HEK293 (cell line): ENCODE measurements at regions not wholly inside any gene's neighbourhood (a gene's known extent, or its start where the extent isn't known, plus 50 kb on each side); places are given as distances from the start of the nearest gene placed in this dataset.

Source experiments
- CTCF ChIA-PET: fragments of 350-600 bp; formaldehyde crosslinking; extraction: SDS; loops from one replicate; lab custom pipeline; 2021; ENCODE audit warnings: antibody characterized with exemption; lab: Yijun Ruan, JAX
- POLR2A ChIA-PET: fragments of 300-600 bp; formaldehyde crosslinking; extraction: SDS; loops from one replicate; lab custom pipeline; 2020; ENCODE audit warnings: antibody characterized with exemption, inconsistent platforms; lab: Yijun Ruan, JAX
- H3K27ac ChIP-seq: fragments of 200-500 bp; sonication (Bioruptor generic); 2 replicates; pipeline ENCODE4 v1.5.1; 2014; ENCODE audit warnings: low read depth, low read length, control low read depth, inconsistent platforms; ENCODE audit errors: extremely low read depth
- H3K36me3 ChIP-seq, 2 experiments: fragments of 200-500 bp in 1 of 2; sonication (Bioruptor generic) in 1 of 2; 1 replicate in 1 of 2; 2 replicates in 1 of 2; pipeline ENCODE4 v1.5.1; 2014 to 2017; ENCODE audit warnings: inconsistent platforms in 2 of 2, low read length in 2 of 2; ENCODE audit not compliant: control insufficient read depth in 2 of 2, insufficient read depth in 1 of 2
- H3K4me1 ChIP-seq: fragments of 200-500 bp; sonication (Bioruptor generic); 2 replicates; pipeline ENCODE4 v1.5.1; 2014; ENCODE audit warnings: mild to moderate bottlenecking, low read length, inconsistent platforms; ENCODE audit not compliant: control insufficient read depth, insufficient read depth
- H3K4me3 ChIP-seq: 2 replicates; pipeline ENCODE4 v1.5.1; 2011; ENCODE audit warnings: low read depth, mild to moderate bottlenecking, control low read depth, low read length, moderate library complexity
- H3K9me3 ChIP-seq: fragments of 200-500 bp; sonication (Bioruptor generic); 2 replicates; pipeline ENCODE4 v1.5.1; 2014; ENCODE audit warnings: low read depth, low read length, inconsistent platforms; ENCODE audit not compliant: control insufficient read depth, insufficient read depth
- HOXA7 ChIP-seq: sonication (generic); formaldehyde crosslinking; IDR thresholded peaks from 2 replicates; pipeline ENCODE4 v1.8.1; 2022; ENCODE audit warnings: missing genetic modification reagents, borderline replicate concordance
- HOXD13 ChIP-seq: sonication (generic); formaldehyde crosslinking; IDR thresholded peaks from 2 replicates; pipeline ENCODE4 v1.8.0; 2022; ENCODE audit warnings: missing genetic modification reagents, borderline replicate concordance
- IKZF3 ChIP-seq: fragments of 450-650 bp; IDR thresholded peaks from 2 replicates; pipeline ENCODE4 v1.5.0; 2018; ENCODE audit warnings: missing biosample characterization, mild to moderate bottlenecking, missing genetic modification characterization, moderate library complexity
- KLF1 ChIP-seq: fragments of 450-650 bp; formaldehyde crosslinking; IDR thresholded peaks from 2 replicates; pipeline ENCODE4 v1.5.1; 2016; ENCODE audit warnings: missing biosample characterization, missing genetic modification characterization
- KLF16 ChIP-seq: fragments of 450-650 bp; formaldehyde crosslinking; IDR thresholded peaks from 2 replicates; pipeline ENCODE4 v1.5.1; 2017; ENCODE audit warnings: missing biosample characterization, missing genetic modification characterization
- PRDM1 ChIP-seq: fragments of 450-650 bp; formaldehyde crosslinking; IDR thresholded peaks from 2 replicates; pipeline ENCODE4; 2016; ENCODE audit warnings: missing biosample characterization, missing genetic modification characterization
- REPIN1 ChIP-seq: fragments of 450-650 bp; formaldehyde crosslinking; IDR thresholded peaks from 2 replicates; pipeline ENCODE4 v1.5.1; 2017; ENCODE audit warnings: missing biosample characterization, missing genetic modification characterization, low read depth
- SCRT1 ChIP-seq: fragments of 450-650 bp; formaldehyde crosslinking; IDR thresholded peaks from 2 replicates; pipeline ENCODE4 v1.5.1; 2016; ENCODE audit warnings: missing biosample characterization, missing genetic modification characterization, borderline replicate concordance
- SETDB1 ChIP-seq: IDR thresholded peaks from one replicate; pipeline ENCODE4 v1.6.1; 2017; ENCODE audit warnings: mild to moderate bottlenecking, low read length, moderate library complexity, mixed read lengths; ENCODE audit not compliant: insufficient read length
- SP7 ChIP-seq: fragments of 450-650 bp; formaldehyde crosslinking; IDR thresholded peaks from 2 replicates; pipeline ENCODE4 v1.5.1; 2016; ENCODE audit warnings: missing biosample characterization, missing genetic modification characterization
- ZBTB21 ChIP-seq: fragments of 450-650 bp; formaldehyde crosslinking; IDR thresholded peaks from 2 replicates; pipeline ENCODE4 v1.5.1; 2017; ENCODE audit warnings: missing biosample characterization, missing genetic modification characterization
- ZFHX2 ChIP-seq: fragments of 450-650 bp; formaldehyde crosslinking; conservative IDR thresholded peaks from 2 replicates; pipeline ENCODE4 v1.5.1; 2016; ENCODE audit warnings: missing biosample characterization, missing genetic modification characterization
- ZFP69B ChIP-seq: fragments of 450-650 bp; formaldehyde crosslinking; IDR thresholded peaks from 2 replicates; pipeline ENCODE4 v1.5.1; 2016; ENCODE audit warnings: missing biosample characterization, missing genetic modification characterization
- ZNF132 ChIP-seq: fragments of 450-650 bp; formaldehyde crosslinking; IDR thresholded peaks from 2 replicates; pipeline ENCODE4 v1.5.1; 2017; ENCODE audit warnings: missing biosample characterization, missing genetic modification characterization, borderline replicate concordance
- ZNF19 ChIP-seq: fragments of 450-650 bp; formaldehyde crosslinking; IDR thresholded peaks from 2 replicates; pipeline ENCODE4; 2016; ENCODE audit warnings: missing biosample characterization, missing genetic modification characterization, low read depth
- ZNF335 ChIP-seq: fragments of 450-650 bp; formaldehyde crosslinking; conservative IDR thresholded peaks from 2 replicates; pipeline ENCODE4 v1.5.1; 2016; ENCODE audit warnings: missing biosample characterization, missing genetic modification characterization
- ZNF366 ChIP-seq: fragments of 450-650 bp; formaldehyde crosslinking; conservative IDR thresholded peaks from 2 replicates; pipeline ENCODE4 v1.5.1; 2016; ENCODE audit warnings: missing biosample characterization, missing genetic modification characterization
- ZNF48 ChIP-seq: fragments of 450-650 bp; formaldehyde crosslinking; IDR thresholded peaks from 2 replicates; pipeline ENCODE4 v1.5.1; 2016; ENCODE audit warnings: missing biosample characterization, missing genetic modification characterization
- ZNF510 ChIP-seq: fragments of 450-650 bp; formaldehyde crosslinking; IDR thresholded peaks from 2 replicates; pipeline ENCODE4 v1.5.1; 2018; ENCODE audit warnings: mild to moderate bottlenecking, missing genetic modification characterization, missing biosample characterization; ENCODE audit not compliant: insufficient replicate concordance
- ZNF600 ChIP-seq: fragments of 450-650 bp; formaldehyde crosslinking; IDR thresholded peaks from 2 replicates; pipeline ENCODE4 v1.5.1; 2016; ENCODE audit warnings: missing biosample characterization, missing genetic modification characterization
- ZNF626 ChIP-seq: fragments of 450-650 bp; sonication (Bioruptor Pico); formaldehyde crosslinking; IDR thresholded peaks from 2 replicates; pipeline ENCODE4 v1.5.1; 2018; ENCODE audit warnings: missing biosample characterization, missing genetic modification characterization, inconsistent platforms
- ZNF629 ChIP-seq: fragments of 450-650 bp; formaldehyde crosslinking; IDR thresholded peaks from 2 replicates; pipeline ENCODE4 v1.5.1; 2017; ENCODE audit warnings: missing biosample characterization, missing genetic modification characterization
- ZNF791 ChIP-seq: fragments of 450-650 bp; formaldehyde crosslinking; IDR thresholded peaks from 2 replicates; pipeline ENCODE4 v1.5.1; 2016; ENCODE audit warnings: missing biosample characterization, missing genetic modification characterization
- TF ChIP-seq, protein P1 (sequence below): fragments of 450-650 bp; IDR thresholded peaks from 2 replicates; pipeline ENCODE4 v1.5.1; 2018; ENCODE audit warnings: missing biosample characterization, mild to moderate bottlenecking, missing genetic modification characterization

DNA sequence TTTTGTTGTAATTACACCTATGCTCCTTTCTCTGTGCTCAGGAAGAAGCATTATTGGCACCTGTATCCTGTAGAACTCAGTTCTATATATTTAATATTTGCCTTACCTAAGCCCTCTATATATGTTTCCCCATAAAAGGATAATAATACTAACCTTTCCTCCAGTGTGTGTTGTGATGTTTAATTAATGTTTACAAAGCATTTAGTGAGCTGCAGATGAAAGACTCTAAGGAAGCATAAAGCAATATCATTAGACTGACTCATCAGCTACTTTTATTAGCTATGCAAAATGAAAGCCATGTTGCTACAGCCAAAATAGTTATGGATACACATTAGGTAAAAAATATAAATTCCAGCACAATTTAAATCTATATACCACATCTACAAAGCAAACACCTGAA lies 93.6 kb upstream of the PTPN13 start:
- H3K27ac ChIP-seq: no peak overlapping the region
- ChIA-PET CTCF (interaction anchor here (0.6 to 3.9 kb wide), 4 partner anchors 95 to 402 kb away, joined by 3 to 29 read pairs (median 16); partner anchors contain the start of genes C4orf36 and PTPN13), POLR2A (no interaction called here)
- TF ChIP-seq ZNF791 (tag by site-specific recombination) (no peak), ZNF366 (tag by site-specific recombination) (peak; percentile 43; the same call in 1 of the 2 replicates), SP7 (tag by site-specific recombination) (peak; percentile 63)
- TF ChIP-seq, all 188 proteins: peak for 2
- Histone ChIP-seq H3K4me1 (no peaks in the 10 kb centered on the region), H3K36me3 (no peaks in the 10 kb centered on the region), H3K4me3 (no peak overlapping the region), H3K9me3 (no peaks in the 10 kb centered on the region)

DNA sequence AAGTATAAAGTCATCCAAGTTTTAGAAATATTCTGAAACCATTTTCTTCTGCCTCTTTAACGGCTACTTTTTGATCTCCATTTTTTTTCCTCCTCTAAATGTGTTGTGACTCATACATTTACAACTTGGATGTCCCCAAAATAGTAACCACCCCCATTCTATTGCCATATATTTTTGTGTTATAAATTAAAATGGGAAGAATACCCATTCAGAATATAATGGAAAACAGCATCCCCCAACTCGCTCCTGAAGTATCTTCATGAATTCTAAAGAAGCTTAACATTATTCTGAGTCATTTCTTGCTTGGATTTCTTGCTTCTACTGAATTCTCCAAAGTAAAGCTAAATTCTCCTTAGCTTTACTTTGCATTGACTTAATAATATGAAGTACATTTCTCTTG lies 92.0 kb upstream of the PTPN13 start:
- Histone ChIP-seq H3K4me3 (no peak overlapping the region), H3K9me3 (no peaks in the 10 kb centered on the region), H3K36me3 (no peaks in the 10 kb centered on the region), H3K4me1 (peaks cover 4% of the 10 kb centered on the region; the same call in 1 of the 2 replicates), H3K27ac (no peak overlapping the region)
- ChIA-PET CTCF (interaction anchor here (0.5 to 0.7 kb wide), 2 partner anchors 141 to 1020 kb away, joined by 3 to 4 read pairs; no protein-coding TSS in a partner anchor), POLR2A (no interaction called here)
- TF ChIP-seq, protein P1, sequence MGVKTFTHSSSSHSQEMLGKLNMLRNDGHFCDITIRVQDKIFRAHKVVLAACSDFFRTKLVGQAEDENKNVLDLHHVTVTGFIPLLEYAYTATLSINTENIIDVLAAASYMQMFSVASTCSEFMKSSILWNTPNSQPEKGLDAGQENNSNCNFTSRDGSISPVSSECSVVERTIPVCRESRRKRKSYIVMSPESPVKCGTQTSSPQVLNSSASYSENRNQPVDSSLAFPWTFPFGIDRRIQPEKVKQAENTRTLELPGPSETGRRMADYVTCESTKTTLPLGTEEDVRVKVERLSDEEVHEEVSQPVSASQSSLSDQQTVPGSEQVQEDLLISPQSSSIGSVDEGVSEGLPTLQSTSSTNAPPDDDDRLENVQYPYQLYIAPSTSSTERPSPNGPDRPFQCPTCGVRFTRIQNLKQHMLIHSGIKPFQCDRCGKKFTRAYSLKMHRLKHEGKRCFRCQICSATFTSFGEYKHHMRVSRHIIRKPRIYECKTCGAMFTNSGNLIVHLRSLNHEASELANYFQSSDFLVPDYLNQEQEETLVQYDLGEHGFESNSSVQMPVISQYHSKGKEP (tag by site-specific recombination): no peak
- no peak for TF ChIP-seq SCRT1 (tag by site-specific recombination)
- no peak for TF ChIP-seq SETDB1
- no peak for TF ChIP-seq ZNF629 (tag by site-specific recombination)
- no peak for TF ChIP-seq ZNF132 (tag by site-specific recombination)
- no peak for TF ChIP-seq ZFHX2 (tag by site-specific recombination)
- TF ChIP-seq KLF1 (tag by site-specific recombination): no peak
- TF ChIP-seq PRDM1 (tag by site-specific recombination): no peak
- no peak for TF ChIP-seq ZBTB21
- no peak for TF ChIP-seq ZNF626 (tag by site-specific recombination)
- TF ChIP-seq IKZF3 (tag by site-specific recombination): no peak
- no peak for TF ChIP-seq ZNF510
- no peak for TF ChIP-seq SP7 (tag by site-specific recombination)
- no peak for TF ChIP-seq KLF16
- no peak for TF ChIP-seq ZNF19
- no peak for TF ChIP-seq HOXD13 (CRISPR knock-in tag)

DNA sequence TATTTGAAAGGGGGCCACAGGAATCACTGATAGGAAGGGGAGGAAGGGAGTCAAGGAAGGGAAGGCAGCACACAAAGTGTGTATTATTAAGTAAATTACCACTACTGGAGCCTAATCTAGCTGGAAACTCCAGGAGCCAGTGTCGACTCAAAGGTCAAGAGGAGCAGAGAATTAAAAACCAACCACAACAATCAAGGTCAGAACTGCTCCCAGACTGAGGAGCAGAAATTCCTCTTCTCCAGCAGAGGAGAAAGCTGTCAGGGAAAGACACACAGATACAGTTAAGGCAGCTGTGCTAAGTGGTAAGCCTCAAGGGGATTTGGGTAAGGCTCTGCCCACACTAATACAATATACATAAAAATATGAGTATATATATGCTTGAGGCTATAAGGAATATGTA lies 87.5 kb upstream of the PTPN13 start:
- CTCF ChIA-PET: interaction anchor here (1.3 to 2.7 kb wide), 3 partner anchors 9 to 393 kb away, joined by 3 to 14 read pairs (median 5); no protein-coding TSS in a partner anchor

DNA sequence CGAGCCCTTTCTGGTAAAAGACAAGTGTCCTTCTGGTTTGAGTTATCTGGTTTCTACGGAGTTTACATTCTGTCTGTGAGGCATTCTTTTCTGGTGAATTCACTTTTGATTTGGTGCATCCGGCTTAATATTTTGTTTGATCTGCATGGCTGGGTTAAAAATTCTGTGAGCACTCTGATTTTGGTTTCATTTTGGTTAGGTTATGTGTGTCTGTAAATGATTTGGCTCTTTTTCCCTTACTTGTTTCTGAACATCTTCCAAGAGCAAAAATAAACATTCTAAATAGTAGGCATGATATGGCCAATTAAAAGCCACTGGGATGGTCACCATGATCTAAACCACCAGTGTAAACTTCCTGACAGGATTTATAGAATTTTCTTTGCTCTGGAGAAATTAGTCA lies 85.7 kb upstream of the PTPN13 start:
- POLR2A ChIA-PET: no interaction called here
- Histone ChIP-seq H3K4me3 (no peak overlapping the region), H3K4me1 (peaks cover 14% of the 10 kb centered on the region), H3K27ac (0 out of 2 replicates have a peak overlapping the region, but pooled peaks have one; percentile 16), H3K9me3 (no peaks in the 10 kb centered on the region), H3K36me3 (no peaks in the 10 kb centered on the region)
- CTCF ChIA-PET: no interaction called here
- TF ChIP-seq REPIN1 (tag by site-specific recombination): no peak
- no peak for TF ChIP-seq HOXA7
- 0 out of 2 replicates have a peak, but pooled peaks have one; percentile 22 for TF ChIP-seq ZNF335 (tag by site-specific recombination)

More for the DNA sequence above, 87.5 kb upstream of the PTPN13 start:
- H3K27ac ChIP-seq: no peak overlapping the region
- POLR2A ChIA-PET: no interaction called here
- TF ChIP-seq ZNF600 (tag by site-specific recombination): no peak
- TF ChIP-seq ZNF48 (tag by site-specific recombination): no peak
- TF ChIP-seq ZFP69B (tag by site-specific recombination): no peak
- H3K4me3 ChIP-seq: no peak overlapping the region
- no peaks in the 10 kb centered on the region for H3K36me3 ChIP-seq
- H3K9me3 ChIP-seq: no peaks in the 10 kb centered on the region
- peaks cover 14% of the 10 kb centered on the region for H3K4me1 ChIP-seq
